Left ventricle myocardium inferior (tissue), 1 donor: ENCODE measurements at regions not wholly inside any gene's neighbourhood (a gene's known extent, or its start where the extent isn't known, plus 50 kb on each side); places are given as distances from the start of the nearest gene placed in this dataset.

Experiments used
- DNase-seq: peaks from one replicate; pipeline ENCODE4 v3.0.0-alpha.2; 2020
- H3K27ac ChIP-seq: fragments of 200-600 bp; replicated peaks from 2 replicates; pipeline ENCODE4 v1.8.0; 2021
- H3K27me3 ChIP-seq: fragments of 200-600 bp; 2 replicates; pipeline ENCODE4 v1.8.0; 2021; ENCODE audit warnings: low read depth
- H3K36me3 ChIP-seq: fragments of 200-600 bp; 2 replicates; pipeline ENCODE4 v1.8.0; 2021
- H3K4me1 ChIP-seq: fragments of 200-600 bp; 2 replicates; pipeline ENCODE4 v1.8.0; 2021
- H3K4me3 ChIP-seq: fragments of 200-600 bp; 2 replicates; pipeline ENCODE4 v1.8.0; 2021; ENCODE audit warnings: mild to moderate bottlenecking, moderate library complexity
- H3K9me3 ChIP-seq: fragments of 200-600 bp; replicated peaks from 2 replicates; pipeline ENCODE4 v1.8.0; 2021
- intact Hi-C: fragments of 100-400 bp; cut with micrococcal nuclease; formaldehyde crosslinking; loops from one replicate; pipeline ENCODE4 v1.11.0; 2022
- TF ChIP-seq, protein P1 (sequence below): fragments of 200-600 bp; IDR thresholded peaks from 2 replicates; pipeline ENCODE4 v1.8.0; 2021; ENCODE audit warnings: antibody characterized with exemption, mild to moderate bottlenecking, borderline replicate concordance
- donor health status: DM: no; HTN: yes; CAD: no; lungs with severe emphysema.

- Histone ChIP-seq H3K36me3 (no peaks in the 10 kb centered on the region), H3K27me3 (no peaks in the 10 kb centered on the region), H3K9me3 (no peaks in the 10 kb centered on the region), H3K27ac (no peak overlapping the region), H3K4me1 (no peaks in the 10 kb centered on the region), H3K4me3 (no peak overlapping the region)
- TF ChIP-seq, protein P1, sequence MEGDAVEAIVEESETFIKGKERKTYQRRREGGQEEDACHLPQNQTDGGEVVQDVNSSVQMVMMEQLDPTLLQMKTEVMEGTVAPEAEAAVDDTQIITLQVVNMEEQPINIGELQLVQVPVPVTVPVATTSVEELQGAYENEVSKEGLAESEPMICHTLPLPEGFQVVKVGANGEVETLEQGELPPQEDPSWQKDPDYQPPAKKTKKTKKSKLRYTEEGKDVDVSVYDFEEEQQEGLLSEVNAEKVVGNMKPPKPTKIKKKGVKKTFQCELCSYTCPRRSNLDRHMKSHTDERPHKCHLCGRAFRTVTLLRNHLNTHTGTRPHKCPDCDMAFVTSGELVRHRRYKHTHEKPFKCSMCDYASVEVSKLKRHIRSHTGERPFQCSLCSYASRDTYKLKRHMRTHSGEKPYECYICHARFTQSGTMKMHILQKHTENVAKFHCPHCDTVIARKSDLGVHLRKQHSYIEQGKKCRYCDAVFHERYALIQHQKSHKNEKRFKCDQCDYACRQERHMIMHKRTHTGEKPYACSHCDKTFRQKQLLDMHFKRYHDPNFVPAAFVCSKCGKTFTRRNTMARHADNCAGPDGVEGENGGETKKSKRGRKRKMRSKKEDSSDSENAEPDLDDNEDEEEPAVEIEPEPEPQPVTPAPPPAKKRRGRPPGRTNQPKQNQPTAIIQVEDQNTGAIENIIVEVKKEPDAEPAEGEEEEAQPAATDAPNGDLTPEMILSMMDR = no peak
- DNase-seq = no peak
- intact Hi-C loops = no loop called here
These were observed 113.9 kb downstream of the C5orf15 start for GRCh38 chr5:133854554-133854953.

DNA sequence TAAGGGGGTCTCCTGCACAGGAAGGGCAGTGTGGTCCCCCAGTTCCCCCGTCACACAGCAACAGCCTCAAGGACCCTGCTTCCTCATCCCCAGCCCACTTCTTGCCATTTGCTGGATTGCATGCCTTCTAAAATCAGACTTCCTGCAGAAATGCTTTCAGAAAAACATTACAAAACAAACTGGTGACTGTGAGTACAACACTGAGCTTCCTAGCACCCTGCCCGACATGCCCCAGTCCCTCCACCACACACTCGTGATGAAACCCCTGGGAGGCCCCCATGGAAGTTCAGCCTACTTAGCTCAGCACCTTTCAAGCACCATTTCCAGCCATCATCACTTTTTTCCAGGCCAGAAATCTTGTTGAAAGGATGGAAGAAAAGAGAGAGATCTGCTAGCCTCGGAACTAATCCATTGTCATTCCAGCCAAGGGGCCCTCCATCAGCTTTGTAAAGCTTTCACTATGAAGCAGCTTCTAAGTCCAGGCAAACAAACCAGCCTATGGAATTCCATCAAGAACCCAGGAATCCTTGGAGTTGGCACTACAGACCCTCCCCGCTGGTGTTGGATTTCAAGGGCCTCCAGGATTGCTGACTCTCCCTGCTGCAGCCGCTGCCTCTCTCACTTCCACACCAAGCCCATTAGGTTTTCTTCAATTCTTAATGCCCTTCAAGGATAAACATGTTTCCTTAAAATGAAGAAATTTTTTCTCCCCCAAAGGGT lies 114.6 kb downstream of the C5orf15 start:
- DNase-seq = no peak
- Histone ChIP-seq H3K9me3 (no peaks in the 10 kb centered on the region), H3K27me3 (peaks cover under 1% of the 10 kb centered on the region), H3K4me3 (no peak overlapping the region), H3K27ac (no peak overlapping the region), H3K4me1 (no peaks in the 10 kb centered on the region), H3K36me3 (no peaks in the 10 kb centered on the region)
- intact Hi-C loops = no loop called here
- TF ChIP-seq, protein P1 = no peak

- TF ChIP-seq, protein P1 = no peak
- Histone ChIP-seq H3K4me1 (no peaks in the 10 kb centered on the region), H3K9me3 (no peaks in the 10 kb centered on the region), H3K4me3 (no peak overlapping the region), H3K27me3 (peaks cover 16% of the 10 kb centered on the region), H3K36me3 (no peaks in the 10 kb centered on the region), H3K27ac (no peak overlapping the region)
- intact Hi-C loops = no loop called here
- no peak for DNase-seq
These were observed 116.9 kb downstream of the C5orf15 start for GRCh38 chr5:133851521-133851920.

- H3K36me3 ChIP-seq = no peaks in the 10 kb centered on the region
- H3K4me1 ChIP-seq = no peaks in the 10 kb centered on the region
- H3K27me3 ChIP-seq = peaks cover 19% of the 10 kb centered on the region
- H3K4me3 ChIP-seq = no peak overlapping the region
- no peaks in the 10 kb centered on the region for H3K9me3 ChIP-seq
- DNase-seq = no peak
- intact Hi-C loops = no loop called here
- TF ChIP-seq, protein P1 = no peak
- H3K27ac ChIP-seq = no peak overlapping the region
These were observed 117.6 kb downstream of the C5orf15 start for GRCh38 chr5:133850811-133851210.

DNA sequence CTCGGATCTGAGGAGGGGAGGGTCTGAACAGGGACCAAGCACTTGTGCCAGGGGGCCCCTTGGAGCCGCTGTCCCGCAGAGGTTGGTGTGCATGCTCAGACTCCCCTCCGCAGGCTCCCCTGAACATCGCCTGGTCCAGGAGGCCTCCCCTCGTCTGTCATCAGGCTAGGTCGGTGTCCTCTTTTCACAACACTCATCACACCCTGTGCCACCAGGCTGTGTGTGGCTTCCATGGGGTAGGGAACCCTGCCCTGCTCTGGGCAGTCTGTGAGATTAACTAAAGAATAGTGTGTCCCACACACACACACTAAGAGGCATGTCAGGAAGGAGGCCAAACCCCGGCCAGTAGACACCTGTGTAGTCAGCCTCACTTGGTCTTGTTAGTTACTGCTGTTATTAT lies 119.3 kb downstream of the C5orf15 start:
- H3K27ac ChIP-seq = no peak overlapping the region
- no peaks in the 10 kb centered on the region for H3K36me3 ChIP-seq
- H3K27me3 ChIP-seq = peaks cover 19% of the 10 kb centered on the region
- no peaks in the 10 kb centered on the region for H3K9me3 ChIP-seq
- H3K4me1 ChIP-seq = no peaks in the 10 kb centered on the region
- TF ChIP-seq, protein P1 = no peak
- intact Hi-C loops = no loop called here
- DNase-seq = no peak
- no peak overlapping the region for H3K4me3 ChIP-seq
